ENCODE measurements at regions not wholly inside any gene's neighbourhood (a gene's known extent, or its start where the extent isn't known, plus 50 kb on each side); places are given as distances from the start of the nearest gene placed in this dataset.

DNA sequence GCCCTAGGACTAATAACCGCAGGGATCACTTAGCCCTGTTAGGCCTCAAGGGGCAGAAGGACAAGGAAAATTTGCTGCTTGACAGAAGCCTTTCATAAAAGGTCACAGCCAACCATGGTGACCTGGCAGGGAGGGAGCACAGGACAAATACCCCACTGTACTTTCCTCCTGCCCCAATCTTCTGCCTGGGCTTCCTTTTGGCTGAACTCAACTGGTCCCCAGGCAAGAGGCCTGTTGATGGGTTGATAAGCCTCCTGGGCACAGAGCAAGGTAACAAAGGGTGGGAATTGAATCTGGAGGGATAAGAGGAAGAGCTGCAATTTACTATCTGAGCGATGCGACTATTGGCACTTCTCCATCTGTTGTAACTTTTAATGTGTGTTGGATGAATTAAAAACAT, 392.9 kb downstream of the RASEF start:
- TF ChIP-seq POLR2A (IDR thresholded peaks at IDR 0.05) (no peak), POLR2AphosphoS5 (IDR thresholded peaks at IDR 0.05) (no peak)
- TF ChIP-seq, protein P1, sequence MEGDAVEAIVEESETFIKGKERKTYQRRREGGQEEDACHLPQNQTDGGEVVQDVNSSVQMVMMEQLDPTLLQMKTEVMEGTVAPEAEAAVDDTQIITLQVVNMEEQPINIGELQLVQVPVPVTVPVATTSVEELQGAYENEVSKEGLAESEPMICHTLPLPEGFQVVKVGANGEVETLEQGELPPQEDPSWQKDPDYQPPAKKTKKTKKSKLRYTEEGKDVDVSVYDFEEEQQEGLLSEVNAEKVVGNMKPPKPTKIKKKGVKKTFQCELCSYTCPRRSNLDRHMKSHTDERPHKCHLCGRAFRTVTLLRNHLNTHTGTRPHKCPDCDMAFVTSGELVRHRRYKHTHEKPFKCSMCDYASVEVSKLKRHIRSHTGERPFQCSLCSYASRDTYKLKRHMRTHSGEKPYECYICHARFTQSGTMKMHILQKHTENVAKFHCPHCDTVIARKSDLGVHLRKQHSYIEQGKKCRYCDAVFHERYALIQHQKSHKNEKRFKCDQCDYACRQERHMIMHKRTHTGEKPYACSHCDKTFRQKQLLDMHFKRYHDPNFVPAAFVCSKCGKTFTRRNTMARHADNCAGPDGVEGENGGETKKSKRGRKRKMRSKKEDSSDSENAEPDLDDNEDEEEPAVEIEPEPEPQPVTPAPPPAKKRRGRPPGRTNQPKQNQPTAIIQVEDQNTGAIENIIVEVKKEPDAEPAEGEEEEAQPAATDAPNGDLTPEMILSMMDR (IDR thresholded peaks at IDR 0.05) = no peak

All from breast epithelium (tissue), 3 donors.